ENCODE measurements at regions not wholly inside any gene's neighbourhood (a gene's known extent, or its start where the extent isn't known, plus 50 kb on each side); places are given as distances from the start of the nearest gene placed in this dataset.

DNA sequence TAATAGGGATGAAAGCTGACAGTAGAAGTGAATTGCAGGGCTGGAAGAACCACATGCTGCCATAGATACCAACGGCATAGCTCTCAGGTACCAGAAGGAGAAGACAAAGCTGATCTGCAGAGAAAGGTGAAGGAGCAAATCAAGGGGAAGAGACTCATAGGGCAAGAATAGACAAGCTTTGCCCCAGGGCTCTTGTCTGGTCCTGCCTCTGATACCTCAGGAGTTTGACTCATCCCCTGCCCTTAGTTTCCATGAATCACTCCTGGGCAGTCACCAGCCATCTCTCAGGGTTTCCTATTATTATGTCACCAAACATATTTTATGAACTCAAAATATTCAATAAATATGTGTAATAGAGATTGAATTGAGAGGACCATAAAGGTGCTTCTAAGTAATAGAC, 800.9 kb downstream of the DNAH5 start:
- TF ChIP-seq, protein P1, sequence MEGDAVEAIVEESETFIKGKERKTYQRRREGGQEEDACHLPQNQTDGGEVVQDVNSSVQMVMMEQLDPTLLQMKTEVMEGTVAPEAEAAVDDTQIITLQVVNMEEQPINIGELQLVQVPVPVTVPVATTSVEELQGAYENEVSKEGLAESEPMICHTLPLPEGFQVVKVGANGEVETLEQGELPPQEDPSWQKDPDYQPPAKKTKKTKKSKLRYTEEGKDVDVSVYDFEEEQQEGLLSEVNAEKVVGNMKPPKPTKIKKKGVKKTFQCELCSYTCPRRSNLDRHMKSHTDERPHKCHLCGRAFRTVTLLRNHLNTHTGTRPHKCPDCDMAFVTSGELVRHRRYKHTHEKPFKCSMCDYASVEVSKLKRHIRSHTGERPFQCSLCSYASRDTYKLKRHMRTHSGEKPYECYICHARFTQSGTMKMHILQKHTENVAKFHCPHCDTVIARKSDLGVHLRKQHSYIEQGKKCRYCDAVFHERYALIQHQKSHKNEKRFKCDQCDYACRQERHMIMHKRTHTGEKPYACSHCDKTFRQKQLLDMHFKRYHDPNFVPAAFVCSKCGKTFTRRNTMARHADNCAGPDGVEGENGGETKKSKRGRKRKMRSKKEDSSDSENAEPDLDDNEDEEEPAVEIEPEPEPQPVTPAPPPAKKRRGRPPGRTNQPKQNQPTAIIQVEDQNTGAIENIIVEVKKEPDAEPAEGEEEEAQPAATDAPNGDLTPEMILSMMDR (IDR thresholded peaks at IDR 0.05): no peak
- no peak for TF ChIP-seq POLR2A (IDR thresholded peaks at IDR 0.05)

All from body of pancreas (tissue), 4 donors.